SK-N-SH (cell line): ENCODE measurements at regions not wholly inside any gene's neighbourhood (a gene's known extent, or its start where the extent isn't known, plus 50 kb on each side); places are given as distances from the start of the nearest gene placed in this dataset.

Source experiments
- EP300 ChIP-seq, 2 experiments: IDR thresholded peaks; 2 replicates each; pipeline versions ENCODE4 v1.4.0 to v1.6.1; 2012; ENCODE audit warnings: borderline replicate concordance in 1 of 2, low read depth in 1 of 2, low read length in 1 of 2
- GABPA ChIP-seq: IDR thresholded peaks from 2 replicates; pipeline ENCODE4 v1.4.0; 2012; ENCODE audit warnings: low read depth, mild to moderate bottlenecking
- TF ChIP-seq, protein P1 (sequence below): fragments of 200-600 bp; sonication (generic); IDR thresholded peaks from 2 replicates; pipeline ENCODE4 v1.6.1; 2017; ENCODE audit warnings: antibody characterized with exemption, mild to moderate bottlenecking, moderate library complexity
- TF ChIP-seq, protein P2 (sequence below): fragments of 150-350 bp; IDR thresholded peaks from 2 replicates; pipeline ENCODE4 v1.6.1; 2017; ENCODE audit warnings: antibody characterized with exemption, low read length, low read depth, borderline replicate concordance

DNA sequence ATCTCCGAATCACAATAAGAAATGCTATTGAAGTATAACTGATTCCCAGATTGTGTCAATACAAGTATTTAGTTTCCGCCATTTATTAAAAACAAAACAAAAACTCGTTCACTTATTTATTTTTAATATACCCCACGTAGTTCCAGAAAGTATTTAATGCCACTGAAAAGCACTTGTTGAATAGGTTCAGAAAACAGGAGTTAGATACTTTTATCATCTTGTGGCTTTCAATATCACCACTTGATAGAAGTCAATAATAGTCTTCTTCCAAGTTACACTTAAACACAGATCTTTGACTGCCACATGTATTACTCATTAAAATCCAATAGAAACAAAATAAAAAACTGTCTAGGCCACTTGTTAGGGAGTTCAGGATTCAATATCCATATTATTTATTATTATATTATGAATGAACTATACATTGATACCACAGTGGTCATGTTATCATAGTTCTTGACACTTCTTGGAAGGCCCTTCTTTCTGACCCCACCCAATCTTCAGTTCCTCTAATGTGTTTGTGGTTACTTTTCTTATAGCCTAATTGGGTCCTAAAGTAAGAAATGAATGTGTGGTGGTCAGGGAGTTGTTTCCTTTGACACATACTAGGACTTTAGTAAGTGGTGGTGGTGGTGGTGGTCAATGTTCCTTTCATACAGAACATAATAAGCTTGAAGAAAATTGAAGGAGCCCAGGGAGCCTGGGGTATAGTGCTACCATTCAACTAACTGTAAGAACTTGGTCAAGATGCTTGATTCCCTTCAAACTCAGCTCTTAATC is 221.3 kb upstream of the ITGA4 start:
- no peak for TF ChIP-seq GABPA
- no peak for TF ChIP-seq EP300 (IDR thresholded peaks at IDR 0.05; ENCODE audit: borderline replicate concordance in 1 of 2, low read depth in 1 of 2, low read length in 1 of 2)
- TF ChIP-seq, protein P1, sequence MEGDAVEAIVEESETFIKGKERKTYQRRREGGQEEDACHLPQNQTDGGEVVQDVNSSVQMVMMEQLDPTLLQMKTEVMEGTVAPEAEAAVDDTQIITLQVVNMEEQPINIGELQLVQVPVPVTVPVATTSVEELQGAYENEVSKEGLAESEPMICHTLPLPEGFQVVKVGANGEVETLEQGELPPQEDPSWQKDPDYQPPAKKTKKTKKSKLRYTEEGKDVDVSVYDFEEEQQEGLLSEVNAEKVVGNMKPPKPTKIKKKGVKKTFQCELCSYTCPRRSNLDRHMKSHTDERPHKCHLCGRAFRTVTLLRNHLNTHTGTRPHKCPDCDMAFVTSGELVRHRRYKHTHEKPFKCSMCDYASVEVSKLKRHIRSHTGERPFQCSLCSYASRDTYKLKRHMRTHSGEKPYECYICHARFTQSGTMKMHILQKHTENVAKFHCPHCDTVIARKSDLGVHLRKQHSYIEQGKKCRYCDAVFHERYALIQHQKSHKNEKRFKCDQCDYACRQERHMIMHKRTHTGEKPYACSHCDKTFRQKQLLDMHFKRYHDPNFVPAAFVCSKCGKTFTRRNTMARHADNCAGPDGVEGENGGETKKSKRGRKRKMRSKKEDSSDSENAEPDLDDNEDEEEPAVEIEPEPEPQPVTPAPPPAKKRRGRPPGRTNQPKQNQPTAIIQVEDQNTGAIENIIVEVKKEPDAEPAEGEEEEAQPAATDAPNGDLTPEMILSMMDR, result no peak
- TF ChIP-seq, protein P2, sequence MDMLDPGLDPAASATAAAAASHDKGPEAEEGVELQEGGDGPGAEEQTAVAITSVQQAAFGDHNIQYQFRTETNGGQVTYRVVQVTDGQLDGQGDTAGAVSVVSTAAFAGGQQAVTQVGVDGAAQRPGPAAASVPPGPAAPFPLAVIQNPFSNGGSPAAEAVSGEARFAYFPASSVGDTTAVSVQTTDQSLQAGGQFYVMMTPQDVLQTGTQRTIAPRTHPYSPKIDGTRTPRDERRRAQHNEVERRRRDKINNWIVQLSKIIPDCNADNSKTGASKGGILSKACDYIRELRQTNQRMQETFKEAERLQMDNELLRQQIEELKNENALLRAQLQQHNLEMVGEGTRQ, result no peak
